22Rv1 (cell line): ENCODE measurements at regions not wholly inside any gene's neighbourhood (a gene's known extent, or its start where the extent isn't known, plus 50 kb on each side); places are given as distances from the start of the nearest gene placed in this dataset.

Experiments
- ZFX ChIP-seq: fragments of 450-650 bp; IDR thresholded peaks from 2 replicates; pipeline ENCODE4 v1.6.1; 2017; ENCODE audit warnings: antibody characterized with exemption, borderline replicate concordance
- TF ChIP-seq, protein P1 (sequence below): fragments of 450-650 bp; IDR thresholded peaks from 2 replicates; pipeline ENCODE4 v1.5.1; 2017; ENCODE audit warnings: mild to moderate bottlenecking

DNA sequence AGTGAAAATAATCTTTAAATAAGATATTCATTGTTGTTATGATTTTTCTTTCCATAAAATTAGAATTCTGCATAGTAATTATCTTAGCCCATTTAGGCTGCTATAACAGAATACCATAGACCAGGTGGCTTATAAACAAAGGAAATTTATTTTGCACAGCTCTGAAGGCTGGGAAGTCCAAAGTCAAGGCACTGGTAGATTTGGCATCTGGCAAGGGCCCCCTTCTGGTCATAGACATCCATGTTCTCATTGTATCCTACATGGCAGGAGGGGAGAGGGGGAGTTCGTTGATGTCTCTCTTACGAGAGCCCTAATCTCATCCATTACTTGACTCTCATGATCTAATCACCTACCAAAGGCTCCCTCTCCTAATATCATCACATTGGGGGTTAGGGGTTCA is 175.0 kb upstream of the CCN2 start:
- TF ChIP-seq, protein P1, sequence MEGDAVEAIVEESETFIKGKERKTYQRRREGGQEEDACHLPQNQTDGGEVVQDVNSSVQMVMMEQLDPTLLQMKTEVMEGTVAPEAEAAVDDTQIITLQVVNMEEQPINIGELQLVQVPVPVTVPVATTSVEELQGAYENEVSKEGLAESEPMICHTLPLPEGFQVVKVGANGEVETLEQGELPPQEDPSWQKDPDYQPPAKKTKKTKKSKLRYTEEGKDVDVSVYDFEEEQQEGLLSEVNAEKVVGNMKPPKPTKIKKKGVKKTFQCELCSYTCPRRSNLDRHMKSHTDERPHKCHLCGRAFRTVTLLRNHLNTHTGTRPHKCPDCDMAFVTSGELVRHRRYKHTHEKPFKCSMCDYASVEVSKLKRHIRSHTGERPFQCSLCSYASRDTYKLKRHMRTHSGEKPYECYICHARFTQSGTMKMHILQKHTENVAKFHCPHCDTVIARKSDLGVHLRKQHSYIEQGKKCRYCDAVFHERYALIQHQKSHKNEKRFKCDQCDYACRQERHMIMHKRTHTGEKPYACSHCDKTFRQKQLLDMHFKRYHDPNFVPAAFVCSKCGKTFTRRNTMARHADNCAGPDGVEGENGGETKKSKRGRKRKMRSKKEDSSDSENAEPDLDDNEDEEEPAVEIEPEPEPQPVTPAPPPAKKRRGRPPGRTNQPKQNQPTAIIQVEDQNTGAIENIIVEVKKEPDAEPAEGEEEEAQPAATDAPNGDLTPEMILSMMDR: peak; percentile 10; the same call in 1 of the 2 replicates
- no peak for TF ChIP-seq ZFX
